ENCODE measurements at regions not wholly inside any gene's neighbourhood (a gene's known extent, or its start where the extent isn't known, plus 50 kb on each side); places are given as distances from the start of the nearest gene placed in this dataset.
"Not testable (repeated sequence)": the region's sequence is repeated elsewhere in the genome, so short reads cannot be mapped to it uniquely, and the experiment has no call there.

DNA sequence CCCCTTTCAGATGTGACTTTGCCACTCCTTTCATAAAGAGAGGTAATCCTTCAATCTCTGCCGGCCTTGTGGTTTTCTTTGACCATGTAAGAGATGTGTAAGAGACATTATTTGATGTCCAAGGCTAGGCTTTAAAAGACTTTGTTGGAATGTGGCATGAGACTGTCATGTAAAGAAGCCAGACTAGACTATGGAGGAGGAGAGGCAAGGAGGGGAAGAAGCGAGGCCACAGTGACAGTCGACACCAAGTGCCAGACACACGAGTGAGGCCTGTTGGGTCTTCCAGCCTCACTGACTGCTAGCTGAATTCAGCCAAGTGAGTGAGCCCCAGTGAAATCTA lies 1013.3 kb downstream of the MAT2B start:
- no peak for DNase-seq (ENCODE audit: extremely low read depth, low read depth)
- no peak overlapping the region for H3K4me3 ChIP-seq (replicated peaks; ENCODE audit: low read depth, low read length)
- TF ChIP-seq, protein P1, sequence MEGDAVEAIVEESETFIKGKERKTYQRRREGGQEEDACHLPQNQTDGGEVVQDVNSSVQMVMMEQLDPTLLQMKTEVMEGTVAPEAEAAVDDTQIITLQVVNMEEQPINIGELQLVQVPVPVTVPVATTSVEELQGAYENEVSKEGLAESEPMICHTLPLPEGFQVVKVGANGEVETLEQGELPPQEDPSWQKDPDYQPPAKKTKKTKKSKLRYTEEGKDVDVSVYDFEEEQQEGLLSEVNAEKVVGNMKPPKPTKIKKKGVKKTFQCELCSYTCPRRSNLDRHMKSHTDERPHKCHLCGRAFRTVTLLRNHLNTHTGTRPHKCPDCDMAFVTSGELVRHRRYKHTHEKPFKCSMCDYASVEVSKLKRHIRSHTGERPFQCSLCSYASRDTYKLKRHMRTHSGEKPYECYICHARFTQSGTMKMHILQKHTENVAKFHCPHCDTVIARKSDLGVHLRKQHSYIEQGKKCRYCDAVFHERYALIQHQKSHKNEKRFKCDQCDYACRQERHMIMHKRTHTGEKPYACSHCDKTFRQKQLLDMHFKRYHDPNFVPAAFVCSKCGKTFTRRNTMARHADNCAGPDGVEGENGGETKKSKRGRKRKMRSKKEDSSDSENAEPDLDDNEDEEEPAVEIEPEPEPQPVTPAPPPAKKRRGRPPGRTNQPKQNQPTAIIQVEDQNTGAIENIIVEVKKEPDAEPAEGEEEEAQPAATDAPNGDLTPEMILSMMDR (IDR thresholded peaks at IDR 0.05; ENCODE audit: low read depth, low read length, missing control alignments): no peak

DNA sequence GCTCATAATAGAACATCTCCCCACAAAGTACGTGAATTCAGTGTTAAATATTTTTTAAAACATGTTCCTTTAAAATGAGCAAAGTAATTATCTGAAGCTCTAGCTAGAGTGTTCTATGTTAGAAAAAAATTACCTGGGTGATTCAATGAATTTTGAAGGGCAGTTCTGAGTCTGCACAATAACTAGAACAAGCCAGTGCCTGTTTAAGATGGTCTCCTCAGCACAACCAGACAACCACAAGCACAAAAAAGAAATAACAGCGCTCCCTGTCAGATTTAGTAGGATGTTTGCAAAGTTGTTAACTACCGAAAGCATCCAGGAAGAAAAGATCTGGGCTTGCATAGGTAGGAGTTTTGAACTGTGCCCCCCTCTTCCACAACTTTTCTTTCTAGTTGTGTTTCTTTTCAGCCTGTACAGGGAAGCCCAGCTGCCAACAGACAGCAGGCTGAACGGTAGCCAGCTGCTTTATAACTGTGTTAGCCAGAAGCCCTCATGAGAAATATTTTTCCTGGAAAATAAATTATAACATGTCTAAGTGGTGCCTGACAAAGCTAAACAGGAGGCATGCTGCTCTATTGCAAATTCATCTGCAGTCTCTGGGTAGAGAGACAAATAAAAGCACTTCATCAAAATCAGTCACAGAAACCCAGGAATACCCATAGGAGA lies 1026.9 kb downstream of the MAT2B start:
- no peak overlapping the region for H3K4me3 ChIP-seq (replicated peaks; ENCODE audit: low read depth, low read length)
- TF ChIP-seq, protein P1 (IDR thresholded peaks at IDR 0.05; ENCODE audit: low read depth, low read length, missing control alignments): no peak
- no peak for DNase-seq (ENCODE audit: extremely low read depth, low read depth)

DNA sequence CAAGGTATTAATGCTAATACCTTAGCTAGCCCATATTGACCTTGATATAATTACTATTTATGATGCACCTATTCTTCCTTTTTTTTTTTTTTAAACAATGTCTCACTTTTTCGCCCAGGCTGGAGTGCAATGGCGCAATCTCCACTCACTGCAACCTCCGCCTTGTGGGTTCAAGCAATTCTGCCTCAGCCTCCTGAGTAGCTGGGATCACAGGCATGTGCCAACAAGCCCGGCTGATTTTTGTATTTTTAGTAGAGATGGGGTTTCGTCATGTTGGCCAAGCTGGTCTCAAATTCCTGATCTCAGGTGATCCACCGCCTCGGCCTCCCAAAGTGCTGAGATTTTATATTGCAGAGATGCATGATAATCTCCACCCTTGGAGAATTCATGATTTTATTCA lies 1028.0 kb downstream of the MAT2B start:
- H3K4me3 ChIP-seq (replicated peaks; ENCODE audit: low read depth, low read length); DNase-seq (ENCODE audit: extremely low read depth, low read depth): not testable (repeated sequence)

DNA sequence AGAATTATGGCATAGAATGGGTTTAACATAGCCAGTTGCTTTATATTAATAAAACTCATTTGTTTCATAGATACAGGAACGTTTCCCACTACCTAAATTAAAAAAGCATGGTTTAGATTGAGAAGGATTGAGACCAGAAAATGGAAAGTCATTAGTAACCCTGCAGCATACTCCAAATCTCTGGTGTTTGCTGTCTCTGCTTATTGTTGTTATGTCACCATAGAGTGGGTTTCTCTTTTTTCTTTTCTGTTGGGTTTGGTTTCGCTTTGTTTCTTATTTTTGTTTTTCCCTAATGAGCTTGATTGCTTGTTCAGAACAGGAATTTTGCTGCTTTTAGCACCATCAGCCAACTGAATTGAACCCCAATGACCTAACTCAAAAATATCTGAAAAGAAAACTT lies 1034.8 kb downstream of the MAT2B start:
- TF ChIP-seq, protein P1 (IDR thresholded peaks at IDR 0.05; ENCODE audit: low read depth, low read length, missing control alignments): no peak
- H3K4me3 ChIP-seq (replicated peaks; ENCODE audit: low read depth, low read length): no peak overlapping the region
- no peak for DNase-seq (ENCODE audit: extremely low read depth, low read depth)

DNA sequence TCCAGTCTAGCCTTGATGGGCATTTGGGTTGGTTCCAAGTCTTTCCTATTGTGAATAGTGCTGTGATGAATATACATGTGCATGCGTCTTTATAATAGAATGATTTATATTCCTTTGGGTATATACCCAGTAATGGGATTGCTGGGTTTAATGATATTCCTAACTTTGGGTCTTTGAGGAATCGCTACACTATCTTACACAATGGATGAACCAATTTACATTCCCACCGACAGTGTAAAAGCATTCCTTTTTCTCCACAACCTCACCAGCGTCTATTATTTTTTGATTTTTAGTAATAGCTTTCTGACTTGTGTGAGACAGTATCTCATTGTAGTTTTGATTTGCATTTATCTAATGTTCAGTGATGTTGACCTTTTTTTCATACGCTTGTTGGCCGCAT lies 1040.1 kb downstream of the MAT2B start:
- DNase-seq (ENCODE audit: extremely low read depth, low read depth): no peak
- TF ChIP-seq, protein P1 (IDR thresholded peaks at IDR 0.05; ENCODE audit: low read depth, low read length, missing control alignments): no peak
- no peak overlapping the region for H3K4me3 ChIP-seq (replicated peaks; ENCODE audit: low read depth, low read length)

DNA sequence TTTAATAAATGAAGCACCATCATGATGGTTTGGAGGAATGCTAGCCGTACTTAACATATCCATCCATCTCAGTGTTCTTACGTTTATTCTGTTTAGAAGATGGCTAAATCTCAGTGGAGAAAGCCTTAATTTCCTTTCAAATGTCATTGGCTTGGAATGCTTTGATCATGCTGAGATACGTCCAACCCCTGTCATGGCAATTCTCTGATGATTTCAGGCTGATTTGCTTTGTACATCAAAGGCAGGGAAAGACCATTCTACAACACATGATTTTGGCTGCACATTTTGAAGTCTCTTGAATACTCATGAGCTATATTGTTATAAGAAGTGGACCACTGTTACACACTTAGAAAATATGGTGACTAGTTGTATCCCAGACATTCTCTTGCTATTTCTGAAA lies 1048.4 kb downstream of the MAT2B start:
- TF ChIP-seq, protein P1 (IDR thresholded peaks at IDR 0.05; ENCODE audit: low read depth, low read length, missing control alignments): no peak
- no peak for DNase-seq (ENCODE audit: extremely low read depth, low read depth)
- H3K4me3 ChIP-seq (replicated peaks; ENCODE audit: low read depth, low read length): no peak overlapping the region

DNA sequence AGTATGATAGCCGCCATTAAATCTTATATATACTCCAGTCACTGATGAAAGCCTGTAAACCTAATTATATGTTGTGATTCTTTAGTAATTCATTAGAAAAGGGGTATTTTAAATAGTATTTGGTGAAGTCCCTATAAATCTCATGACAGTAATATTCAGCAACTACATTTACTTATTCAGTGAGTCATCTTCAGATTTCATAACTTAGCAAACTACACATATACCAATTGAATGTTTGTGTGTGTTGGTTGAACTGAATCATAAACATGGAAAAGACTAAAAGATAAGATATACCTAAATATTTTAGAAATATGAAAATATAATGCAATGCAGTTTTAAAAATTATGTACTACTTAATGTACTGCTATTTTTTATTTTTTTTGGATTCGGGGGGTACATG lies 1050.4 kb downstream of the MAT2B start:
- no peak overlapping the region for H3K4me3 ChIP-seq (replicated peaks; ENCODE audit: low read depth, low read length)
- DNase-seq (ENCODE audit: extremely low read depth, low read depth): no peak
- TF ChIP-seq, protein P1 (IDR thresholded peaks at IDR 0.05; ENCODE audit: low read depth, low read length, missing control alignments): no peak
